GM12892 (cell line): ENCODE measurements at regions not wholly inside any gene's neighbourhood (a gene's known extent, or its start where the extent isn't known, plus 50 kb on each side); places are given as distances from the start of the nearest gene placed in this dataset.

Source experiments
- POLR2AphosphoS5 ChIP-seq: IDR thresholded peaks from 2 replicates; pipeline ENCODE4 v1.6.1; 2011; ENCODE audit warnings: low read depth, low read length, control low read depth
- TAF1 ChIP-seq: IDR thresholded peaks from 2 replicates; pipeline ENCODE4 v1.6.1; 2011; ENCODE audit warnings: low read depth, mild to moderate bottlenecking, control low read depth, low read length, borderline replicate concordance

DNA sequence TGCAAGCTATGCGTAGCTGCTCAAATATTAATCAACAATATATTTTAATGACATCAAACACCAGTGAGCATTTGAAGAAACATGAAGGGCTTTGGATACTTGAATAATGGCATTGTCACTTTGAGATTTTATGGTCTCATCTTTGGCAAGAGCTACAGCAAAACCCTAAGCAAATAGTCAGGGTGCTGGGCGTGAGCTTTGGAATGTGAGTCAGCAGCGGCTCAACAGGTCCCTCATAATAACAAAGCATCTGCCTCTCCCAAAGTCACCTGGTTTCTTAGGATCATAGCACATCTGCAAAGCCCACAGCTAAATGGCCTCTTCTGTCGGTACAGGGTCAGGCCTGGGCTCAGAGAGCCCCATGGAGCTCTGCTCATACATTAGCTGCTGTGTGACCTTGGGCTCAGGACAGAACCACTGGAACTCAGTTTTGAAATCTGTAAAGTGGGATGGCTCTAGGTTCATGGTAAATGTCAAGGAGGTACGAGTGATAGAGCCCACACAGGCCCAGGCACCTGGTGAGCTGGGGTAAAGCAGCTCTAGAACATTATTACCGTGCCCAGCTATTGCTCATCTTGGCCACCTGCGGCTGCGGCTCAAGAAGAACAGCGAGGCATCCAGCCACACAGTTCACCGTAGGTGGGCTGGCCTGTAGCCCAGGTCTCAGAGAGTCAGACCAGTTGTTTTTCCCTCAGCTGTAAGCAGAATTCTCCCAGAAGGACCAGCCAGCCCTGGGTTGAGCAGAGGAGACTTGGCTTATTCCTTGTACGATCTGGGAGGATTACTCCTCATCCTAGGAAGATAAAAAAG, 544.5 kb upstream of the CDH11 start:
- TF ChIP-seq TAF1 (no peak), POLR2AphosphoS5 (no peak)
